ENCODE measurements at regions not wholly inside any gene's neighbourhood (a gene's known extent, or its start where the extent isn't known, plus 50 kb on each side); places are given as distances from the start of the nearest gene placed in this dataset.
A peak's percentile ranks its signal among the peaks of the same experiment; 100 is the strongest.

DNA sequence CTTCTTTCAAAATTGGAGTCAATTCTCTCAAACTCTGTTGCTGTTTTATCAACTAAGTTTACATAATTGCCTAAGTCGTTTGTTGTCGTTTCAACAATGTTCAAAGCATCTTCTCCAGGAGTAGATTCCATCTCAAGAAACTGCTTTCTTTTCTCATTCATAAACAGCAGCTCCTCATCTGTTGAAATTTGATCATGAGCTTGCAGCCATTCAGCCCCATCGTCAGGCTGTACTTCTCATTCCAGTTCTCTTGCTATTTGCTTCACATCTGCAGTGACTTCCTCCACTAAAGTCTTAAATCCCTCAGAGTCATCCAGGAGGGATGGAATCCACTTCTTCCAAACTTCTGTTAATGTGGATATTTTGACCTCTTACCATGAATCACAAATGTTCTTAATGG lies 230.6 kb downstream of the IRF8 start:
- no peak for DNase-seq (ENCODE audit: low spot score in 2 of 2)
- no peaks in the 10 kb centered on the region for H3K4me1 ChIP-seq
- WGBS: 25% methylated on average over 3 of the region's 3 CpGs
- H3K4me3 ChIP-seq: no peak overlapping the region
- H3K9me3 ChIP-seq: no peaks in the 10 kb centered on the region
- H3K27me3 ChIP-seq: peaks cover 29% of the 10 kb centered on the region
- TF ChIP-seq, protein P1, sequence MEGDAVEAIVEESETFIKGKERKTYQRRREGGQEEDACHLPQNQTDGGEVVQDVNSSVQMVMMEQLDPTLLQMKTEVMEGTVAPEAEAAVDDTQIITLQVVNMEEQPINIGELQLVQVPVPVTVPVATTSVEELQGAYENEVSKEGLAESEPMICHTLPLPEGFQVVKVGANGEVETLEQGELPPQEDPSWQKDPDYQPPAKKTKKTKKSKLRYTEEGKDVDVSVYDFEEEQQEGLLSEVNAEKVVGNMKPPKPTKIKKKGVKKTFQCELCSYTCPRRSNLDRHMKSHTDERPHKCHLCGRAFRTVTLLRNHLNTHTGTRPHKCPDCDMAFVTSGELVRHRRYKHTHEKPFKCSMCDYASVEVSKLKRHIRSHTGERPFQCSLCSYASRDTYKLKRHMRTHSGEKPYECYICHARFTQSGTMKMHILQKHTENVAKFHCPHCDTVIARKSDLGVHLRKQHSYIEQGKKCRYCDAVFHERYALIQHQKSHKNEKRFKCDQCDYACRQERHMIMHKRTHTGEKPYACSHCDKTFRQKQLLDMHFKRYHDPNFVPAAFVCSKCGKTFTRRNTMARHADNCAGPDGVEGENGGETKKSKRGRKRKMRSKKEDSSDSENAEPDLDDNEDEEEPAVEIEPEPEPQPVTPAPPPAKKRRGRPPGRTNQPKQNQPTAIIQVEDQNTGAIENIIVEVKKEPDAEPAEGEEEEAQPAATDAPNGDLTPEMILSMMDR (IDR thresholded peaks at IDR 0.05): no peak
- TF ChIP-seq POLR2AphosphoS5 (IDR thresholded peaks at IDR 0.05) (no peak), EP300 (IDR thresholded peaks at IDR 0.05) (no peak)
- no peaks in the 10 kb centered on the region for H3K36me3 ChIP-seq
- H3K27ac ChIP-seq: no peak overlapping the region

DNA sequence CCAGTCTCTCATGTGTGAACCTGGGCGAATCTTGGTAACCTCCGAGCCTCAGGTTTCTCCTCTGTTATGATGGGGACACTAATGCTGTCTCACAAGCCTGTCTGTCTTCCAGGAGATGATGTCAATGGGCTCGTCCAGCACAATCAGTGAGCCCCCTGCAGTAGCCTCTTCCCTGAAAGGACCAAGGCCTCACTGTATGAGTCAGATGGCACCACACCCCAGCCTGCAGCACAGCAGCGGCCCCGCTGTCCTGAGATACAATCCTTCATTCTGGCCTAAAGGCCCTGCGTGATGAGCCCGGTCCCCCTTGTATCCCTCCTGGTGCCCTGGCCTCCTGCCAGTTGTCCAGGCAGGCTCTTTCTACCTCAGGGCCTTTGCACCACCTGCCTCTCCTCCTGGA lies 234.4 kb downstream of the IRF8 start:
- TF ChIP-seq POLR2A (IDR thresholded peaks at IDR 0.05) (no peak), EP300 (IDR thresholded peaks at IDR 0.05) (no peak), POLR2AphosphoS5 (IDR thresholded peaks at IDR 0.05) (no peak)
- TF ChIP-seq, protein P1 (IDR thresholded peaks at IDR 0.05): no peak

DNA sequence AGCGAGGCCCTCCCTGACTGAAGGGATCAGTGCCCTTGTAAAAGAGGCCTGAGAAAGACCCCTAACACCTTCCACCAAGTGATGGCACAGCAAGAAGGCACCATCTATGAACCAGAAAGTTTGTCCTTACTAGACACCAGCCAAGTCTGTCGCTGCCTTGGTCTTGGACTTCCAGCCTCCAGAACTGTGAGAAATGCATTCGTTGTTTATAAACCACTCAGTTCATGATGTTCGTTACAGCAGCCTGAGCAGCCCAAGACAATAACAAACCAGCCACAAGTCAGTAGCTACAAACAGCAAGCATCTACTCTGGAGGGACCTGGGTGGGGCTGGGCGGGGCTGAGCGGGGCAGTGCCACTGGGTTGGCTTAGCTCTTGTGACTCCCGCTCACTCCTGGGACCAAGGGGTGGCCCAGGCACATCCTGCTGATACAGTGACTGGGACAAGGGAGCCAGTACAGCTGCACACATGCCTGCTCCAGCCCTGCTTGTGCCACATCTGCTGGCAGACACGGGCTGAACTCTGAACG lies 234.9 kb downstream of the IRF8 start:
- H3K27me3 ChIP-seq: peaks cover 9% of the 10 kb centered on the region
- WGBS: 84% methylated on average over 5 of the region's 9 CpGs
- TF ChIP-seq, protein P1 (IDR thresholded peaks at IDR 0.05): no peak
- TF ChIP-seq EP300 (IDR thresholded peaks at IDR 0.05) (no peak), POLR2AphosphoS5 (IDR thresholded peaks at IDR 0.05) (no peak), POLR2A (IDR thresholded peaks at IDR 0.05) (no peak)
- no peaks in the 10 kb centered on the region for H3K36me3 ChIP-seq
- H3K27ac ChIP-seq: no peak overlapping the region
- H3K4me1 ChIP-seq: no peaks in the 10 kb centered on the region
- no peak overlapping the region for H3K4me3 ChIP-seq
- no peaks in the 10 kb centered on the region for H3K9me3 ChIP-seq
- peak in 1 of 2 donors; percentile 27 for DNase-seq (ENCODE audit: low spot score in 2 of 2)

More for the DNA sequence above, 234.4 kb downstream of the IRF8 start:
- Histone ChIP-seq H3K4me1 (no peaks in the 10 kb centered on the region), H3K9me3 (no peaks in the 10 kb centered on the region), H3K36me3 (no peaks in the 10 kb centered on the region), H3K27me3 (peaks cover 13% of the 10 kb centered on the region), H3K27ac (no peak overlapping the region), H3K4me3 (no peak overlapping the region)
- DNase-seq (ENCODE audit: low spot score in 2 of 2): no peak
- WGBS: 89% methylated on average over 4 of the region's 7 CpGs

DNA sequence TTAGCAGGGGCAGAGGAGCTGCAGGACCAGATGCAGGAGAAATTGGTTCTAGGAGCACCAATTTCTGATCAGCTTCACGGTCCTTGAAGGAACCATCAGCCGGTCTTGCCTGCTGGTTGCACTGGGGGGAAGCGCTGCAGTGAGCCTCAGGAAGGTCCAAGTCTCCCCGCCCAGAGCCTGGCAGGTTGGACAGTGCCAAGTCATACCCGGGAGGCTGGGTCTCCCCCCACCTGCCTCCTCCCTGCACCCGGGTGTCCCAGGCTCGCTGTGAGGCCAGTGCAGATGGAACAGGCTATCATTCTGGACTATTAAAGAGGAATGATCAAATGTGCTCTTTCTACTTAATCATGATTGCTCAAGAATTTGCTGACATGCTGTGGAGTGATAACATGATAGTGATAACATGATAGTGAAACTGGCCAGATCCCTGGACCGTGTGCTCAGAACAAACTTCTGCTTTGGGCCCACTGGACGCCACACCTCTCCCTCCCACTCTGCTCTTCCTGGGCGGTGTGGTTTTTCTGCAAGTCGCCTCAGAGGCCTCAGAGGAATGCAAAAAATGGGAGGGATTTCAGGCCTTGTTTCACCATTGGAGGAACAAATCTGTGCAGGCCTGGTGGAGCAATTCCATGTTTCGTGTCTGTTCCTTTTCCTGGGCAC lies 236.0 kb downstream of the IRF8 start:
- Histone ChIP-seq H3K36me3 (no peaks in the 10 kb centered on the region), H3K27ac (no peak overlapping the region), H3K9me3 (no peaks in the 10 kb centered on the region), H3K27me3 (peaks cover 13% of the 10 kb centered on the region), H3K4me3 (no peak overlapping the region), H3K4me1 (no peaks in the 10 kb centered on the region)
- 48% methylated on average over 8 of the region's 12 CpGs for WGBS
- TF ChIP-seq, protein P1 (IDR thresholded peaks at IDR 0.05): no peak
- TF ChIP-seq POLR2AphosphoS5 (IDR thresholded peaks at IDR 0.05): no peak
- no peak for TF ChIP-seq EP300 (IDR thresholded peaks at IDR 0.05)
- no peak for TF ChIP-seq POLR2A (IDR thresholded peaks at IDR 0.05)
- DNase-seq (ENCODE audit: low spot score in 2 of 2): peak in 1 of 2 donors; percentile 24

DNA sequence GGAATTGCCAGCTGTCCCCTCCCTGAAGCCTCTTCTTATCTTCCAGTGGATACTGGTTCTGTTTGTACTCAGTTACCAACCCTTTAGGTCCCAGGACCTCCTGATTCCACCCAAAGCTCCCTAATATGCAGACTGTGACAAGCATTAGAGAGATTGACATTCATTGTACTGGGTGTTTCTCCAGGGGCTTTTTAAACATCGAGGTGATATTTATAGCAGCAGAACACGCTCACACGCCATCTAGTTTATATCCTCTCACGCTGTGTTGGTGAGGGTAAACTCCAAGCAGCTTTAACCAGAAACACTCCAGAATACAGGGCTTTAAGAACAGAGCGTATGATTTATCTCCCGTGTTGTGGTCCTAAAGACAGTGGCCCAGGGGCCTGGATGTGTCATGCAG lies 238.4 kb downstream of the IRF8 start:
- 75% methylated on average over 6 of the region's 6 CpGs for WGBS
- Histone ChIP-seq H3K4me3 (no peak overlapping the region), H3K4me1 (no peaks in the 10 kb centered on the region), H3K36me3 (no peaks in the 10 kb centered on the region), H3K9me3 (no peaks in the 10 kb centered on the region), H3K27ac (no peak overlapping the region), H3K27me3 (peaks cover 13% of the 10 kb centered on the region)
- no peak for TF ChIP-seq EP300 (IDR thresholded peaks at IDR 0.05)
- no peak for TF ChIP-seq POLR2AphosphoS5 (IDR thresholded peaks at IDR 0.05)
- TF ChIP-seq, protein P1 (IDR thresholded peaks at IDR 0.05): no peak
- no peak for TF ChIP-seq POLR2A (IDR thresholded peaks at IDR 0.05)
- no peak for DNase-seq (ENCODE audit: low spot score in 2 of 2)
